GM21576 (cell line): ENCODE measurements at regions not wholly inside any gene's neighbourhood (a gene's known extent, or its start where the extent isn't known, plus 50 kb on each side); places are given as distances from the start of the nearest gene placed in this dataset.

ENCODE experiments used
- ATAC-seq: cut with Tn5 transposase; IDR thresholded peaks from one replicate; pipeline ENCODE4 v1.9.1; 2021; ENCODE audit warnings: mild to moderate bottlenecking, moderate library complexity; ENCODE audit not compliant: unreplicated experiment

GRCh38 chr5:103617913-103618312, 55.3 kb upstream of the NUDT12 start:
- ATAC-seq = no peak

- ATAC-seq = no peak
Measured at GRCh38 chr5:103617090-103617489, 54.5 kb upstream of the NUDT12 start.

GRCh38 chr5:103612545-103612944, 50.0 kb upstream of the NUDT12 start:
- ATAC-seq = no peak
